Natural killer cell treated with Interleukin-12 subunit alpha and Interleukin-12 subunit beta and Interleukin-15 and Interleukin-18, amount 100 ng/mL, for 72 hours (primary cell): ENCODE measurements at regions not wholly inside any gene's neighbourhood (a gene's known extent, or its start where the extent isn't known, plus 50 kb on each side); places are given as distances from the start of the nearest gene placed in this dataset.
A peak's percentile ranks its signal among the peaks of the same experiment; 100 is the strongest.
"Not testable (repeated sequence)": the region's sequence is repeated elsewhere in the genome, so short reads cannot be mapped to it uniquely, and the experiment has no call there.

Experiments
- ATAC-seq, 2 donors: fragments of 150-1000 bp; cut with Tn5 transposase in 1 of 2; sonication (Bioruptor Pico), chemical (Tn5 transposase) in 1 of 2; 2 replicates each; pipeline ENCODE4 v1.10.0; 2021
- DNase-seq: peaks from one replicate; pipeline ENCODE4 v3.0.0; 2022; ENCODE audit warnings: low spot score
- H3K27ac Mint-ChIP-seq, 2 donors: 1 replicate in 1 of 2; 2 replicates in 1 of 2; pipeline ENCODE4 v1.8.0; 2022; ENCODE audit warnings: mixed read lengths in 2 of 2, mild to moderate bottlenecking in 1 of 2, moderate library complexity in 1 of 2
- H3K27me3 Mint-ChIP-seq, 2 donors: 1 replicate in 1 of 2; 2 replicates in 1 of 2; pipeline ENCODE4 v1.8.0; 2022; ENCODE audit warnings: mixed read lengths in 2 of 2
- H3K36me3 Mint-ChIP-seq: one replicate; pipeline ENCODE4 v1.8.0; 2022; ENCODE audit warnings: mixed read lengths
- H3K4me1 Mint-ChIP-seq, 2 donors: 1 replicate in 1 of 2; 2 replicates in 1 of 2; pipeline ENCODE4 v1.8.0; 2022; ENCODE audit warnings: low read depth in 2 of 2, mixed read lengths in 2 of 2, mild to moderate bottlenecking in 1 of 2
- H3K4me3 Mint-ChIP-seq: one replicate; pipeline ENCODE4 v1.8.0; 2022; ENCODE audit warnings: mixed read lengths
- H3K9me3 Mint-ChIP-seq: 2 replicates; pipeline ENCODE4 v1.8.0; 2022; ENCODE audit warnings: mixed read lengths

- H3K36me3 Mint-ChIP-seq, H3K4me1 Mint-ChIP-seq, H3K27ac Mint-ChIP-seq, H3K4me3 Mint-ChIP-seq, DNase-seq, ATAC-seq, H3K9me3 Mint-ChIP-seq, H3K27me3 Mint-ChIP-seq: not testable (repeated sequence)
Measured at GRCh38 chr10:28911511-28911910, 234.2 kb downstream of the BAMBI start.

GRCh38 chr10:28912017-28912783, 234.9 kb downstream of the BAMBI start:
- peak in 1 of 2 donors; percentile 54 for ATAC-seq
- H3K4me3 Mint-ChIP-seq = no peak overlapping the region
- H3K4me1 Mint-ChIP-seq = no peaks in the 10 kb centered on the region
- H3K27me3 Mint-ChIP-seq = peaks cover 0 to 7% of the 10 kb centered on the region in 2 donors
- DNase-seq = no peak
- peaks cover under 1% of the 10 kb centered on the region for H3K9me3 Mint-ChIP-seq
- H3K36me3 Mint-ChIP-seq = no peaks in the 10 kb centered on the region
- no peak overlapping the region for H3K27ac Mint-ChIP-seq

GRCh38 chr10:28913436-28914237, 236.3 kb downstream of the BAMBI start:
- Mint-ChIP-seq H3K4me3 (no peak overlapping the region), H3K27ac (no peak overlapping the region), H3K36me3 (no peaks in the 10 kb centered on the region), H3K9me3 (peaks cover 3% of the 10 kb centered on the region), H3K27me3 (peaks cover 2 to 7% of the 10 kb centered on the region in 2 donors), H3K4me1 (no peaks in the 10 kb centered on the region)
- DNase-seq (no peak), ATAC-seq (no peak)

- Mint-ChIP-seq H3K4me1 (no peaks in the 10 kb centered on the region), H3K27ac (no peak overlapping the region), H3K9me3 (peaks cover 3% of the 10 kb centered on the region), H3K4me3 (no peak overlapping the region), H3K27me3 (peaks cover 2 to 7% of the 10 kb centered on the region in 2 donors), H3K36me3 (no peaks in the 10 kb centered on the region)
- no peak for ATAC-seq
- DNase-seq = no peak
Measured at GRCh38 chr10:28914701-28915100, 237.4 kb downstream of the BAMBI start.

GRCh38 chr10:28915989-28916588, 238.8 kb downstream of the BAMBI start:
- Mint-ChIP-seq H3K4me3 (no peak overlapping the region), H3K27ac (no peak overlapping the region), H3K27me3 (peaks cover 2 to 7% of the 10 kb centered on the region in 2 donors), H3K4me1 (no peaks in the 10 kb centered on the region), H3K9me3 (peaks cover 3% of the 10 kb centered on the region), H3K36me3 (no peaks in the 10 kb centered on the region)
- ATAC-seq (no peak), DNase-seq (no peak)

- no peak overlapping the region for H3K4me3 Mint-ChIP-seq
- no peak for DNase-seq
- H3K36me3 Mint-ChIP-seq = no peaks in the 10 kb centered on the region
- peaks cover 3% of the 10 kb centered on the region for H3K9me3 Mint-ChIP-seq
- H3K27me3 Mint-ChIP-seq = peaks cover 9 to 16% of the 10 kb centered on the region in 2 donors
- H3K4me1 Mint-ChIP-seq = no peaks in the 10 kb centered on the region
- ATAC-seq = no peak
- H3K27ac Mint-ChIP-seq = no peak overlapping the region
Measured at GRCh38 chr10:28920091-28920490, 242.8 kb downstream of the BAMBI start.

GRCh38 chr10:28922127-28922526, 244.8 kb downstream of the BAMBI start:
- Mint-ChIP-seq H3K27me3 (peaks cover 9% of the 10 kb centered on the region in 2 donors), H3K4me1 (no peaks in the 10 kb centered on the region), H3K9me3 (peaks cover 3% of the 10 kb centered on the region), H3K4me3 (no peak overlapping the region), H3K27ac (no peak overlapping the region), H3K36me3 (no peaks in the 10 kb centered on the region)
- no peak for ATAC-seq
- DNase-seq = no peak

- Mint-ChIP-seq H3K9me3 (no peaks in the 10 kb centered on the region), H3K4me1 (no peaks in the 10 kb centered on the region), H3K36me3 (no peaks in the 10 kb centered on the region), H3K4me3 (no peak overlapping the region), H3K27me3 (peaks cover 7 to 12% of the 10 kb centered on the region in 2 donors), H3K27ac (no peak overlapping the region)
- DNase-seq = no peak
- no peak for ATAC-seq
Measured at GRCh38 chr10:28922861-28923260, 245.5 kb downstream of the BAMBI start.

- Mint-ChIP-seq H3K36me3 (no peaks in the 10 kb centered on the region), H3K4me1 (no peaks in the 10 kb centered on the region), H3K4me3 (no peak overlapping the region), H3K27me3 (peaks cover 10 to 14% of the 10 kb centered on the region in 2 donors), H3K27ac (no peak overlapping the region), H3K9me3 (no peaks in the 10 kb centered on the region)
- peak in 1 of 2 donors; percentile 17 for ATAC-seq
- no peak for DNase-seq
Measured at GRCh38 chr10:28924717-28925116, 247.4 kb downstream of the BAMBI start.

- H3K4me3 Mint-ChIP-seq = no peak overlapping the region
- peaks cover 10 to 14% of the 10 kb centered on the region in 2 donors for H3K27me3 Mint-ChIP-seq
- DNase-seq = no peak
- no peaks in the 10 kb centered on the region for H3K4me1 Mint-ChIP-seq
- no peak overlapping the region for H3K27ac Mint-ChIP-seq
- H3K36me3 Mint-ChIP-seq = no peaks in the 10 kb centered on the region
- H3K9me3 Mint-ChIP-seq = no peaks in the 10 kb centered on the region
- no peak for ATAC-seq
Measured at GRCh38 chr10:28925121-28925663, 247.9 kb downstream of the BAMBI start.

- Mint-ChIP-seq H3K27ac (no peak overlapping the region), H3K4me1 (no peaks in the 10 kb centered on the region), H3K27me3 (peaks cover 10 to 14% of the 10 kb centered on the region in 2 donors), H3K36me3 (no peaks in the 10 kb centered on the region), H3K4me3 (no peak overlapping the region), H3K9me3 (no peaks in the 10 kb centered on the region)
- ATAC-seq (no peak), DNase-seq (no peak)
Measured at GRCh38 chr10:28926932-28927331, 249.6 kb downstream of the BAMBI start.

- Mint-ChIP-seq H3K36me3 (no peaks in the 10 kb centered on the region), H3K9me3 (no peaks in the 10 kb centered on the region), H3K4me1 (no peaks in the 10 kb centered on the region), H3K4me3 (no peak overlapping the region), H3K27me3 (peaks cover 3 to 6% of the 10 kb centered on the region in 2 donors), H3K27ac (no peak overlapping the region)
- no peak for DNase-seq
- no peak for ATAC-seq
Measured at GRCh38 chr10:28928484-28928883, 251.2 kb downstream of the BAMBI start.

GRCh38 chr10:28929942-28930341, 252.6 kb downstream of the BAMBI start:
- H3K4me3 Mint-ChIP-seq = no peak overlapping the region
- no peaks in the 10 kb centered on the region for H3K9me3 Mint-ChIP-seq
- peaks cover 3 to 6% of the 10 kb centered on the region in 2 donors for H3K27me3 Mint-ChIP-seq
- H3K36me3 Mint-ChIP-seq = no peaks in the 10 kb centered on the region
- DNase-seq (no peak), ATAC-seq (no peak)
- H3K4me1 Mint-ChIP-seq = no peaks in the 10 kb centered on the region
- no peak overlapping the region for H3K27ac Mint-ChIP-seq
